Caco-2 (cell line): ENCODE measurements at regions not wholly inside any gene's neighbourhood (a gene's known extent, or its start where the extent isn't known, plus 50 kb on each side); places are given as distances from the start of the nearest gene placed in this dataset.

Source experiments
- BruUV-seq: library from RNA; stranded (reverse); fragments of 400-500 nt; replicated peaks from 2 replicates; lab custom pipeline; 2021; lab: Mats Ljungman, UMichigan
- CTCF ChIA-PET: fragments of 300-600 bp; sonication (Branson Sonifier 250); formaldehyde crosslinking; loops from one replicate; lab custom pipeline; 2022; ENCODE audit warnings: antibody characterized with exemption; lab: Charles Lee
- POLR2A ChIA-PET: fragments of 300-600 bp; sonication (Branson Sonifier 250); formaldehyde crosslinking; loops from one replicate; lab custom pipeline; 2022; ENCODE audit warnings: antibody characterized with exemption; lab: Charles Lee
- DNase-seq, 2 experiments: peaks; one replicate each; pipeline versions ENCODE4 v3.0.0 to v3.0.0-alpha.2; 2020 to 2022
- H3K27me3 ChIP-seq: replicated peaks from 2 replicates; pipeline ENCODE4 v1.6.0; 2011; ENCODE audit warnings: low read length; ENCODE audit not compliant: control insufficient read depth, insufficient read depth
- H3K36me3 ChIP-seq: 2 replicates; pipeline ENCODE4 v1.5.1; 2011; ENCODE audit warnings: low read length; ENCODE audit not compliant: control insufficient read depth, insufficient read depth
- H3K4me1 ChIP-seq: fragments of 250-450 bp; sonication (Bioruptor Pico); 2 replicates; pipeline ENCODE4 v1.5.1; 2020; ENCODE audit warnings: mild to moderate bottlenecking
- H3K4me3 ChIP-seq: 2 replicates; pipeline ENCODE4 v1.5.1; 2011; ENCODE audit warnings: low read depth, mild to moderate bottlenecking, control low read depth, low read length
- H3K9me3 ChIP-seq: fragments of 250-450 bp; sonication (Bioruptor Pico); 2 replicates; pipeline ENCODE4 v1.5.1; 2020; ENCODE audit warnings: mild to moderate bottlenecking, moderate library complexity
- H3K27ac Mint-ChIP-seq: one replicate; pipeline ENCODE4 v1.8.0; 2022; ENCODE audit warnings: mixed read lengths; ENCODE audit not compliant: unreplicated experiment
- H3K27me3 Mint-ChIP-seq: one replicate; pipeline ENCODE4 v1.8.0; 2022; ENCODE audit warnings: mixed read lengths; ENCODE audit not compliant: insufficient read depth, unreplicated experiment
- H3K36me3 Mint-ChIP-seq: one replicate; pipeline ENCODE4 v1.8.0; 2022; ENCODE audit warnings: mild to moderate bottlenecking, mixed read lengths; ENCODE audit not compliant: insufficient read depth, unreplicated experiment
- H3K4me1 Mint-ChIP-seq: one replicate; pipeline ENCODE4 v1.8.0; 2022; ENCODE audit warnings: low read depth, mixed read lengths; ENCODE audit not compliant: unreplicated experiment
- H3K4me3 Mint-ChIP-seq: one replicate; pipeline ENCODE4 v1.8.0; 2022; ENCODE audit warnings: mild to moderate bottlenecking, moderate library complexity, mixed read lengths; ENCODE audit not compliant: unreplicated experiment
- H3K9me3 Mint-ChIP-seq: one replicate; pipeline ENCODE4 v1.8.0; 2022; ENCODE audit warnings: mixed read lengths; ENCODE audit not compliant: unreplicated experiment
- CTCF ChIP-seq, 2 experiments: fragments of 200-600 bp in 1 of 2; IDR thresholded peaks; 1 replicate in 1 of 2; 2 replicates in 1 of 2; pipeline versions ENCODE4 v1.5.1 to v1.8.0; 2011 to 2022; ENCODE audit warnings: antibody characterized with exemption in 1 of 2, control low read depth in 1 of 2, inconsistent platforms in 1 of 2, low read depth in 1 of 2, low read length in 1 of 2, mild to moderate bottlenecking in 1 of 2, moderate library complexity in 1 of 2; ENCODE audit not compliant: insufficient read depth in 1 of 2, severe bottlenecking in 1 of 2, unreplicated experiment in 1 of 2
- intact Hi-C: fragments of 100-400 bp; cut with micrococcal nuclease; formaldehyde crosslinking; loops from one replicate; pipeline ENCODE4 v1.10.0; 2022; ENCODE audit not compliant: unreplicated experiment

GRCh38 chr7:109282726-109283125, 713.1 kb downstream of the DNAJB9 start:
- ChIA-PET CTCF (no interaction called here), POLR2A (no interaction called here)
- Mint-ChIP-seq H3K27ac (no peak overlapping the region), H3K36me3 (no peaks in the 10 kb centered on the region), H3K4me3 (no peak overlapping the region), H3K27me3 (no peaks in the 10 kb centered on the region), H3K9me3 (peaks cover 13% of the 10 kb centered on the region), H3K4me1 (peaks cover 20% of the 10 kb centered on the region)
- intact Hi-C loops = no loop called here
- no peaks in the 10 kb centered on the region for H3K27me3 ChIP-seq
- no peak for TF ChIP-seq CTCF (IDR thresholded peaks at IDR 0.05; ENCODE audit: insufficient read depth in 1 of 2, low read depth in 1 of 2, low read length in 1 of 2, severe bottlenecking in 1 of 2, unreplicated experiment in 1 of 2)
- DNase-seq = peak in 1 of 2 experiments; percentile 4
- no peaks in the 10 kb centered on the region for H3K9me3 ChIP-seq
- no peak overlapping the region for H3K4me3 ChIP-seq
- BruUV-seq = no TSS peak
- peaks cover 20% of the 10 kb centered on the region for H3K4me1 ChIP-seq
- no peaks in the 10 kb centered on the region for H3K36me3 ChIP-seq

GRCh38 chr7:109284943-109285342, 715.3 kb downstream of the DNAJB9 start:
- no peaks in the 10 kb centered on the region for H3K27me3 Mint-ChIP-seq

GRCh38 chr7:109295158-109295557, 725.5 kb downstream of the DNAJB9 start:
- TF ChIP-seq CTCF (IDR thresholded peaks at IDR 0.05; ENCODE audit: insufficient read depth in 1 of 2, low read depth in 1 of 2, low read length in 1 of 2, severe bottlenecking in 1 of 2, unreplicated experiment in 1 of 2) = no peak
- Histone ChIP-seq H3K4me3 (no peak overlapping the region), H3K4me1 (no peaks in the 10 kb centered on the region), H3K27me3 (no peaks in the 10 kb centered on the region), H3K9me3 (no peaks in the 10 kb centered on the region), H3K36me3 (no peaks in the 10 kb centered on the region)
- intact Hi-C loops = no loop called here
- no peak overlapping the region for H3K4me3 Mint-ChIP-seq
- no peak for DNase-seq
- CTCF ChIA-PET = no interaction called here
- no peaks in the 10 kb centered on the region for H3K36me3 Mint-ChIP-seq
- H3K27ac Mint-ChIP-seq = no peak overlapping the region
- no TSS peak for BruUV-seq
- H3K27me3 Mint-ChIP-seq = no peaks in the 10 kb centered on the region
- no peaks in the 10 kb centered on the region for H3K4me1 Mint-ChIP-seq
- POLR2A ChIA-PET = no interaction called here
- no peaks in the 10 kb centered on the region for H3K9me3 Mint-ChIP-seq

More at GRCh38 chr7:109284943-109285342, 715.3 kb downstream of the DNAJB9 start:
- no peaks in the 10 kb centered on the region for H3K36me3 ChIP-seq
- no peaks in the 10 kb centered on the region for H3K36me3 Mint-ChIP-seq
- H3K4me3 Mint-ChIP-seq = no peak overlapping the region
- H3K9me3 Mint-ChIP-seq = peaks cover 13% of the 10 kb centered on the region
- ChIA-PET POLR2A (no interaction called here), CTCF (no interaction called here)
- no peak for DNase-seq
- no TSS peak for BruUV-seq
- H3K4me1 ChIP-seq = peaks cover 20% of the 10 kb centered on the region
- TF ChIP-seq CTCF (IDR thresholded peaks at IDR 0.05; ENCODE audit: insufficient read depth in 1 of 2, low read depth in 1 of 2, low read length in 1 of 2, severe bottlenecking in 1 of 2, unreplicated experiment in 1 of 2) = no peak
- H3K4me1 Mint-ChIP-seq = peaks cover 20% of the 10 kb centered on the region
- no peaks in the 10 kb centered on the region for H3K27me3 ChIP-seq
- H3K27ac Mint-ChIP-seq = no peak overlapping the region
- no peak overlapping the region for H3K4me3 ChIP-seq
- intact Hi-C loops = no loop called here
- H3K9me3 ChIP-seq = no peaks in the 10 kb centered on the region
